Stomach (tissue), 4 donors: ENCODE measurements at regions not wholly inside any gene's neighbourhood (a gene's known extent, or its start where the extent isn't known, plus 50 kb on each side); places are given as distances from the start of the nearest gene placed in this dataset.

Experiments used
- POLR2A ChIP-seq, 4 donors: fragments of 450-650 bp; IDR thresholded peaks; one replicate each; pipeline ENCODE4 v1.6.1; 2016; ENCODE audit warnings: antibody characterized with exemption in 4 of 4, control low read depth in 2 of 4, mild to moderate bottlenecking in 1 of 4, moderate library complexity in 1 of 4
- TF ChIP-seq, protein P1 (sequence below), 7 experiments: fragments of 450-650 bp in 4 of 7; fragments of 200-600 bp in 3 of 7; sonication (generic) in 3 of 7; IDR thresholded peaks; one replicate each; pipeline ENCODE4 v1.5.1; 2016 to 2019; ENCODE audit warnings: antibody characterized with exemption in 7 of 7, control low read depth in 2 of 7, mild to moderate bottlenecking in 1 of 7

DNA sequence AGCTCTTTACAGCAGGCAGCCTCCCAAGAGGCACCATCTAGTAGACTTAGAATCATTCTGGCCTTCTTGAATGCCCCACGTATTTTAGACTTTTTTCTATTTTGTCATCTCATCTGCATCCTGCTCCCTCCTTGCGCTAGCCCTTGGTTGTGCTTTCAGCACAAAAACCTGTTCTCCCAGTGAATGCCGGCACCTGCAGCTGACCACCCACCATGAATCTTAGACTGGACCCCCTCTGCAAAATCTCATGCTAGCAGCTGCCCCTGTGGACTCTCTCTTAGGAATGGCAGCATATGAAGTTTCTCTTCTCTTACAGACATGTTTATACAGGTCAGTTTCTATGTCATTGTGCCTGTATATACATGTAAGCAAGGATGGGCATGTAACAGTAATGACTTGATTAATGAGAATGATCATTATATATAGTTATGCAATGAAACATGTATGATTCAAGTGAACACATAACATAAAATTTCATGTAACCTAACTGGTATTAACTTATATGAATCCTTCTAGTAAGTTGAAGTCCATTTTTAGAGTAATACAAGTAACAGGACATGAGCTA lies 159.8 kb downstream of the SUCLG1 start:
- TF ChIP-seq, protein P1, sequence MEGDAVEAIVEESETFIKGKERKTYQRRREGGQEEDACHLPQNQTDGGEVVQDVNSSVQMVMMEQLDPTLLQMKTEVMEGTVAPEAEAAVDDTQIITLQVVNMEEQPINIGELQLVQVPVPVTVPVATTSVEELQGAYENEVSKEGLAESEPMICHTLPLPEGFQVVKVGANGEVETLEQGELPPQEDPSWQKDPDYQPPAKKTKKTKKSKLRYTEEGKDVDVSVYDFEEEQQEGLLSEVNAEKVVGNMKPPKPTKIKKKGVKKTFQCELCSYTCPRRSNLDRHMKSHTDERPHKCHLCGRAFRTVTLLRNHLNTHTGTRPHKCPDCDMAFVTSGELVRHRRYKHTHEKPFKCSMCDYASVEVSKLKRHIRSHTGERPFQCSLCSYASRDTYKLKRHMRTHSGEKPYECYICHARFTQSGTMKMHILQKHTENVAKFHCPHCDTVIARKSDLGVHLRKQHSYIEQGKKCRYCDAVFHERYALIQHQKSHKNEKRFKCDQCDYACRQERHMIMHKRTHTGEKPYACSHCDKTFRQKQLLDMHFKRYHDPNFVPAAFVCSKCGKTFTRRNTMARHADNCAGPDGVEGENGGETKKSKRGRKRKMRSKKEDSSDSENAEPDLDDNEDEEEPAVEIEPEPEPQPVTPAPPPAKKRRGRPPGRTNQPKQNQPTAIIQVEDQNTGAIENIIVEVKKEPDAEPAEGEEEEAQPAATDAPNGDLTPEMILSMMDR (IDR thresholded peaks at IDR 0.05) = no peak
- TF ChIP-seq POLR2A (IDR thresholded peaks at IDR 0.05) = no peak
